ENCODE measurements at regions not wholly inside any gene's neighbourhood (a gene's known extent, or its start where the extent isn't known, plus 50 kb on each side); places are given as distances from the start of the nearest gene placed in this dataset.

GRCh38 chr7:19565602-19566001 lies 143.2 kb downstream of the POLR1F start:
- TF ChIP-seq CTCF (IDR thresholded peaks at IDR 0.05; ENCODE audit: low read depth, low read length, missing control alignments): no peak
- no peak overlapping the region for H3K4me3 ChIP-seq (replicated peaks; ENCODE audit: low read depth, low read length)
- no peak for DNase-seq (ENCODE audit: extremely low read depth, low read depth)

GRCh38 chr7:19561121-19561805 lies 147.6 kb downstream of the POLR1F start:
- TF ChIP-seq CTCF (IDR thresholded peaks at IDR 0.05; ENCODE audit: low read depth, low read length, missing control alignments): no peak
- H3K4me3 ChIP-seq (replicated peaks; ENCODE audit: low read depth, low read length): no peak overlapping the region
- DNase-seq (ENCODE audit: extremely low read depth, low read depth): no peak

GRCh38 chr7:19560111-19560883 lies 148.5 kb downstream of the POLR1F start:
- no peak for TF ChIP-seq CTCF (IDR thresholded peaks at IDR 0.05; ENCODE audit: low read depth, low read length, missing control alignments)
- no peak for DNase-seq (ENCODE audit: extremely low read depth, low read depth)
- H3K4me3 ChIP-seq (replicated peaks; ENCODE audit: low read depth, low read length): no peak overlapping the region

GRCh38 chr7:19558527-19558926 lies 150.3 kb downstream of the POLR1F start:
- no peak for DNase-seq (ENCODE audit: extremely low read depth, low read depth)
- no peak for TF ChIP-seq CTCF (IDR thresholded peaks at IDR 0.05; ENCODE audit: low read depth, low read length, missing control alignments)
- no peak overlapping the region for H3K4me3 ChIP-seq (replicated peaks; ENCODE audit: low read depth, low read length)

GRCh38 chr7:19557726-19558465 lies 150.9 kb downstream of the POLR1F start:
- no peak for TF ChIP-seq CTCF (IDR thresholded peaks at IDR 0.05; ENCODE audit: low read depth, low read length, missing control alignments)
- H3K4me3 ChIP-seq (replicated peaks; ENCODE audit: low read depth, low read length): no peak overlapping the region
- no peak for DNase-seq (ENCODE audit: extremely low read depth, low read depth)

GRCh38 chr7:19554581-19554980 lies 154.3 kb downstream of the POLR1F start:
- no peak overlapping the region for H3K4me3 ChIP-seq (replicated peaks; ENCODE audit: low read depth, low read length)
- no peak for DNase-seq (ENCODE audit: extremely low read depth, low read depth)
- no peak for TF ChIP-seq CTCF (IDR thresholded peaks at IDR 0.05; ENCODE audit: low read depth, low read length, missing control alignments)

All from HFF-Myc (cell line).